Heart left ventricle (tissue), 13 donors: ENCODE measurements at regions not wholly inside any gene's neighbourhood (a gene's known extent, or its start where the extent isn't known, plus 50 kb on each side); places are given as distances from the start of the nearest gene placed in this dataset.

Experiments
- POLR2A ChIP-seq, 2 donors: fragments of 450-650 bp; IDR thresholded peaks; one replicate each; pipeline ENCODE4 v1.6.1; 2017; ENCODE audit warnings: antibody characterized with exemption in 2 of 2, mild to moderate bottlenecking in 2 of 2, moderate library complexity in 2 of 2
- TF ChIP-seq, protein P1 (sequence below), 12 donors: fragments of 200-600 bp; sonication (generic) in 4 of 12; IDR thresholded peaks; one replicate each; pipeline versions ENCODE4 v1.5.0 to v1.8.0; 2018 to 2022; ENCODE audit warnings: antibody characterized with exemption in 12 of 12, mild to moderate bottlenecking in 5 of 12
- donor health status: ischemic (EF 13 %, LVEDD 7.1; RV severe dilation, severe dysfunction).
- donor health status: DM: no; HTN: yes; CAD: no.
- donor health status: DM: no; HTN: no; CAD: no.
- donor health status: ischemic (EF 25% LVEDD 6.9; RV normal size, moderate dysfunction).
- donor health status: ischemic (EF 25% LVEDD 5.7; RV mildly dilated, moderate dysfunction).
- donor health status: ischemic (EF 35%, LVEDD 5.7; RV mildly dilated, moderate dysfunction).
- donor health status: nonischemic (EF 11% LVEDD 7.7; RV severe dilation, severe dysfunction).
- donor health status: DM: yes; HTN: yes; CAD: no.
- donor health status: PGD.
- donor health status: ischemic (EF 29% LVEDD 5.4; RV normal size, mild dysfunction).
- donor health status: nonischemic (EF 23%, LVEDD 6.1; RV moderate dilation, normal function).

DNA sequence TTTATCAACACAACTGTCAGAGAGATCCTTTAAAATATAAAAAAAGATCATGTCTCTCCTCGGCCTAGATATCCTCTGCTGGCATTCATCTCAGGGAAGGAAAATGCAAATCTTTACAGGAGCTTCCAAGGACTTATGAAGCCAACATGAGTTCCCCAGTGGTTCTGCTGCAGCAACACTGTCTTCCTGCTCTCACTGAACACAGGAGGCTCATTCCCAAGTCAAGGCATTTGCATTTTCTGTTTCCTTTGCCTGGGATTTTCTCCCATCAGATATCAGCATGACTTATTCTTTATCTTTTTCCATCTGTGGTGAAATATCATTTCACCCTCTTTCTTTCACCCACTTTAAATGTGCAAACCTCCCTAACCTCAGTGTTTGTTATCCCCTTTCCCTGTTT, 513.8 kb upstream of the ZP4 start:
- TF ChIP-seq, protein P1, sequence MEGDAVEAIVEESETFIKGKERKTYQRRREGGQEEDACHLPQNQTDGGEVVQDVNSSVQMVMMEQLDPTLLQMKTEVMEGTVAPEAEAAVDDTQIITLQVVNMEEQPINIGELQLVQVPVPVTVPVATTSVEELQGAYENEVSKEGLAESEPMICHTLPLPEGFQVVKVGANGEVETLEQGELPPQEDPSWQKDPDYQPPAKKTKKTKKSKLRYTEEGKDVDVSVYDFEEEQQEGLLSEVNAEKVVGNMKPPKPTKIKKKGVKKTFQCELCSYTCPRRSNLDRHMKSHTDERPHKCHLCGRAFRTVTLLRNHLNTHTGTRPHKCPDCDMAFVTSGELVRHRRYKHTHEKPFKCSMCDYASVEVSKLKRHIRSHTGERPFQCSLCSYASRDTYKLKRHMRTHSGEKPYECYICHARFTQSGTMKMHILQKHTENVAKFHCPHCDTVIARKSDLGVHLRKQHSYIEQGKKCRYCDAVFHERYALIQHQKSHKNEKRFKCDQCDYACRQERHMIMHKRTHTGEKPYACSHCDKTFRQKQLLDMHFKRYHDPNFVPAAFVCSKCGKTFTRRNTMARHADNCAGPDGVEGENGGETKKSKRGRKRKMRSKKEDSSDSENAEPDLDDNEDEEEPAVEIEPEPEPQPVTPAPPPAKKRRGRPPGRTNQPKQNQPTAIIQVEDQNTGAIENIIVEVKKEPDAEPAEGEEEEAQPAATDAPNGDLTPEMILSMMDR (IDR thresholded peaks at IDR 0.05): no peak
- TF ChIP-seq POLR2A (IDR thresholded peaks at IDR 0.05): no peak
